Peyer's patch (tissue), 4 donors: ENCODE measurements at regions not wholly inside any gene's neighbourhood (a gene's known extent, or its start where the extent isn't known, plus 50 kb on each side); places are given as distances from the start of the nearest gene placed in this dataset.

ENCODE experiments used
- CTCF ChIP-seq, 6 experiments: fragments of 450-650 bp in 4 of 6; fragments of 200-600 bp in 2 of 6; sonication (generic) in 1 of 6; IDR thresholded peaks; one replicate each; pipeline ENCODE4 v1.5.1; 2017 to 2019; ENCODE audit warnings: antibody characterized with exemption in 6 of 6, mild to moderate bottlenecking in 3 of 6, moderate library complexity in 1 of 6
- POLR2A ChIP-seq, 2 donors: fragments of 450-650 bp; IDR thresholded peaks; one replicate each; pipeline ENCODE4 v1.5.1; 2017; ENCODE audit warnings: antibody characterized with exemption in 2 of 2, mild to moderate bottlenecking in 2 of 2, moderate library complexity in 2 of 2

- no peak for TF ChIP-seq POLR2A (IDR thresholded peaks at IDR 0.05)
- TF ChIP-seq CTCF (IDR thresholded peaks at IDR 0.05): no peak
Observed at GRCh38 chr6:40688214-40688761, 101.1 kb upstream of the LRFN2 start.
